GM12878 (cell line): ENCODE measurements at regions not wholly inside any gene's neighbourhood (a gene's known extent, or its start where the extent isn't known, plus 50 kb on each side); places are given as distances from the start of the nearest gene placed in this dataset.

Experiments
- ATAC-seq: fragments of 200-7000 bp; cut with Tn5 transposase; 3 replicates; pipeline ENCODE4 v1.9.1; 2020; ENCODE audit warnings: mild to moderate bottlenecking, moderate library complexity
- BruUV-seq: library from RNA; stranded (reverse); fragments of 400-500 nt; replicated peaks from 2 replicates; lab custom pipeline; 2021; lab: Mats Ljungman, UMichigan
- CTCF ChIA-PET: fragments of 300-600 bp; sonication (Branson Sonifier 250); formaldehyde crosslinking; extraction: SDS; loops from one replicate; lab custom pipeline; 2021; ENCODE audit warnings: inconsistent platforms; lab: Yijun Ruan, JAX
- POLR2A ChIA-PET: fragments of 350-600 bp; formaldehyde crosslinking; extraction: SDS; loops from one replicate; lab custom pipeline; 2021; ENCODE audit warnings: inconsistent platforms; lab: Charles Lee
- RAD21 ChIA-PET: fragments of 300-600 bp; sonication (Branson Sonifier 250); formaldehyde crosslinking; loops from one replicate; lab custom pipeline; 2023; ENCODE audit warnings: antibody characterized with exemption; ENCODE audit not compliant: unreplicated experiment; lab: Charles Lee
- SMC1A ChIA-PET: fragments of 300-600 bp; sonication (Branson Sonifier 250); formaldehyde crosslinking; loops from one replicate; lab custom pipeline; 2023; ENCODE audit not compliant: unreplicated experiment, uncharacterized antibody; lab: Charles Lee
- DNase-seq: peaks from one replicate; pipeline ENCODE4 v3.0.0-alpha.2; 2011; ENCODE audit warnings: low read depth, low spot score
- FAIRE-seq: peaks from 3 replicates; lab custom pipeline; 2011; peaks lifted over from hg19 to GRCh38; lab: Jason Lieb, UNC
- H2AFZ ChIP-seq: 2 replicates; pipeline ENCODE4 v1.6.0; 2011; ENCODE audit warnings: low read depth, low read length, control low read depth; ENCODE audit not compliant: control insufficient read depth
- H3K27ac ChIP-seq: 2 replicates; pipeline ENCODE4 v1.5.1; 2011; ENCODE audit warnings: control low read depth; ENCODE audit not compliant: control insufficient read depth, insufficient read depth
- H3K27me3 ChIP-seq, 2 experiments: replicated peaks in 1 of 2; 2 replicates each; pipeline versions ENCODE4 v1.6.0 to v1.6.1; 2011; ENCODE audit warnings: low read length in 1 of 2; ENCODE audit not compliant: control insufficient read depth in 2 of 2, insufficient read depth in 2 of 2
- H3K36me3 ChIP-seq, 2 experiments: 2 replicates each; pipeline ENCODE4 v1.5.1; 2011; ENCODE audit warnings: low read length in 1 of 2; ENCODE audit not compliant: control insufficient read depth in 2 of 2, insufficient read depth in 2 of 2
- H3K4me1 ChIP-seq: 2 replicates; pipeline ENCODE4 v1.6.1; 2011; ENCODE audit warnings: mild to moderate bottlenecking, low read length, moderate library complexity, mixed read lengths; ENCODE audit not compliant: control insufficient read depth, insufficient read depth
- H3K4me2 ChIP-seq: 2 replicates; pipeline ENCODE4 v1.6.0; 2011; ENCODE audit warnings: control low read depth; ENCODE audit not compliant: control insufficient read depth, insufficient read depth
- H3K4me3 ChIP-seq: fragments of 200-600 bp; sonication (generic); 2 replicates; pipeline ENCODE4 v1.5.1; 2016
- H3K79me2 ChIP-seq: 2 replicates; pipeline ENCODE4 v1.6.0; 2011; ENCODE audit warnings: low read length; ENCODE audit not compliant: control insufficient read depth, insufficient read depth
- H3K9ac ChIP-seq: 2 replicates; pipeline ENCODE4 v1.8.0; 2011; ENCODE audit warnings: low read length, control low read depth, mixed read lengths; ENCODE audit not compliant: control insufficient read depth, insufficient read depth
- H3K9me3 ChIP-seq: replicated peaks from 3 replicates; pipeline ENCODE4 v1.5.1; 2011; ENCODE audit warnings: mild to moderate bottlenecking, low read length; ENCODE audit not compliant: control insufficient read depth, insufficient read depth
- H4K20me1 ChIP-seq: 2 replicates; pipeline ENCODE4 v1.6.0; 2011; ENCODE audit not compliant: control insufficient read depth, insufficient read depth
- ATF2 ChIP-seq: IDR thresholded peaks from 2 replicates; pipeline ENCODE4 v1.6.1; 2012; ENCODE audit warnings: low read length, inconsistent platforms
- CHD1 ChIP-seq: IDR thresholded peaks from 2 replicates; pipeline ENCODE4 v1.6.1; 2012; ENCODE audit warnings: low read depth, low read length, improper control_type of control experiment
- CREM ChIP-seq: IDR thresholded peaks from 2 replicates; pipeline ENCODE4 v1.6.1; 2014; ENCODE audit warnings: antibody characterized with exemption, low read depth
- HDGF ChIP-seq: fragments of 450-650 bp; IDR thresholded peaks from 2 replicates; pipeline ENCODE4 v1.6.1; 2016; ENCODE audit warnings: antibody characterized with exemption
- MEF2B ChIP-seq: fragments of 450-650 bp; IDR thresholded peaks from 2 replicates; pipeline ENCODE4 v1.6.1; 2018; ENCODE audit warnings: mild to moderate bottlenecking, moderate library complexity; ENCODE audit not compliant: partially characterized antibody, poor library complexity, severe bottlenecking
- MTA3 ChIP-seq: IDR thresholded peaks from 2 replicates; pipeline ENCODE4 v1.6.1; 2012; ENCODE audit warnings: low read length, inconsistent platforms, borderline replicate concordance
- RCOR1 ChIP-seq: conservative IDR thresholded peaks from 2 replicates; pipeline ENCODE4 v1.6.1; 2012; ENCODE audit warnings: low read depth, low read length, improper control_type of control experiment
- SRF ChIP-seq, 2 experiments: IDR thresholded peaks; 2 replicates each; pipeline ENCODE4 v1.6.1; 2011; ENCODE audit warnings: low read depth in 2 of 2, low read length in 2 of 2, mild to moderate bottlenecking in 1 of 2, moderate library complexity in 1 of 2
- YBX1 ChIP-seq: fragments of 450-650 bp; IDR thresholded peaks from 2 replicates; pipeline ENCODE4 v1.6.1; 2016; ENCODE audit warnings: antibody characterized with exemption
- ZNF622 ChIP-seq: fragments of 450-650 bp; IDR thresholded peaks from 2 replicates; pipeline ENCODE4 v1.6.1; 2017; ENCODE audit warnings: mild to moderate bottlenecking, inconsistent platforms
- ZNF687 ChIP-seq: fragments of 450-650 bp; IDR thresholded peaks from 2 replicates; pipeline ENCODE4 v1.6.1; 2017; ENCODE audit warnings: mild to moderate bottlenecking, moderate library complexity
- WGBS: methylation state at CpG from one replicate; pipeline ENCODE4 v1.1.6; 2016; ENCODE audit warnings: low lambda C conversion rate; ENCODE audit not compliant: insufficient replicate concordance, insufficient coverage; ENCODE audit errors: missing lambda C conversion rate; 5-methylcytosine and 5-hydroxymethylcytosine counted together
- in situ Hi-C: fragments of 300-500 bp; cut with MboI; formaldehyde crosslinking; loops from 9 replicates; pipeline ENCODE4 v1.14.3; 2018; ENCODE audit warnings: mixed read lengths
- intact Hi-C: fragments of 100-400 bp; cut with micrococcal nuclease; formaldehyde crosslinking; loops from one replicate; pipeline ENCODE4 v1.14.2; 2022; ENCODE audit not compliant: unreplicated experiment

- Histone ChIP-seq H3K9ac (no peak overlapping the region), H3K9me3 (no peaks in the 10 kb centered on the region; the same call in 2 of the 3 replicates), H3K4me2 (no peak overlapping the region), H3K4me1 (no peaks in the 10 kb centered on the region), H3K27ac (no peak overlapping the region), H2AFZ (no peak overlapping the region), H3K79me2 (no peaks in the 10 kb centered on the region), H4K20me1 (no peaks in the 10 kb centered on the region), H3K27me3 (no peaks in the 10 kb centered on the region), H3K36me3 (no peaks in the 10 kb centered on the region), H3K4me3 (no peak overlapping the region)
- ChIA-PET SMC1A (interaction anchor here (1.2 to 1.6 kb wide), 4 partner anchors 9 to 265 kb away, joined by 3 to 8 read pairs (median 4); no protein-coding TSS in a partner anchor), POLR2A (no interaction called here), RAD21 (interaction anchor here (0.7 to 2.3 kb wide), 4 partner anchors 10 to 59 kb away, joined by 3 to 8 read pairs (median 4); no protein-coding TSS in a partner anchor), CTCF (interaction anchor here (0.9 to 3.9 kb wide), 4 partner anchors 10 to 570 kb away, joined by 3 to 15 read pairs (median 6); no protein-coding TSS in a partner anchor)
- TF ChIP-seq MTA3 (no peak), RCOR1 (no peak), HDGF (no peak), YBX1 (no peak)
- no peak for ATAC-seq
- DNase-seq, result no peak
- intact Hi-C loops (no loop called here), in situ Hi-C loops (loop anchor here (25.0 kb wide), 1 partner anchor 1125 kb away; no protein-coding TSS in a partner anchor)
- BruUV-seq, result no TSS peak
- no peak for FAIRE-seq
Measured at GRCh38 chr10:62587011-62587410, 212.8 kb downstream of the ZNF365 start.

- no peak for FAIRE-seq
Measured at GRCh38 chr10:62588116-62588515, 213.9 kb downstream of the ZNF365 start.

More at GRCh38 chr10:62588116-62588515, 213.9 kb downstream of the ZNF365 start:
- Histone ChIP-seq H3K79me2 (no peaks in the 10 kb centered on the region), H3K4me2 (no peak overlapping the region), H3K9me3 (no peaks in the 10 kb centered on the region; the same call in 2 of the 3 replicates), H3K36me3 (no peaks in the 10 kb centered on the region), H4K20me1 (no peaks in the 10 kb centered on the region), H3K4me3 (no peak overlapping the region), H3K9ac (no peak overlapping the region), H2AFZ (no peak overlapping the region), H3K27ac (no peak overlapping the region), H3K4me1 (no peaks in the 10 kb centered on the region), H3K27me3 (no peaks in the 10 kb centered on the region)
- CTCF ChIA-PET, result interaction anchor here (0.6 to 1.8 kb wide), 3 partner anchors 11 to 497 kb away, joined by 3 to 5 read pairs (median 4); no protein-coding TSS in a partner anchor
- in situ Hi-C loops (loop anchor here (25.0 kb wide), 1 partner anchor 1124 kb away; no protein-coding TSS in a partner anchor), intact Hi-C loops (no loop called here)
- WGBS, result 53% methylated on average over 1 of the region's 2 CpGs
- DNase-seq, result no peak
- no peak for ATAC-seq
- SMC1A ChIA-PET, result interaction anchor here (0.6 to 1.6 kb wide), 4 partner anchors 46 to 443 kb away, joined by 3 to 4 read pairs (median 4); no protein-coding TSS in a partner anchor
- TF ChIP-seq CREM (no peak), ATF2 (no peak), CHD1 (no peak), MEF2B (no peak), ZNF687 (no peak), ZNF622 (no peak), SRF (IDR thresholded peaks at IDR 0.05; ENCODE audit: low read depth in 2 of 2, low read length in 2 of 2) (no peak)
- POLR2A ChIA-PET, result interaction anchor here (0.6 kb wide), 1 partner anchor 550 kb away, joined by 6 read pairs; no protein-coding TSS in a partner anchor
- RAD21 ChIA-PET, result interaction anchor here (2.3 kb wide), 1 partner anchor 11 kb away, joined by 8 read pairs; no protein-coding TSS in a partner anchor
- no TSS peak for BruUV-seq
